Muscle of arm (tissue), 1 donor: ENCODE measurements at regions not wholly inside any gene's neighbourhood (a gene's known extent, or its start where the extent isn't known, plus 50 kb on each side); places are given as distances from the start of the nearest gene placed in this dataset.

Experiments
- DNase-seq: peaks from one replicate; pipeline ENCODE4 v3.0.0-alpha.2; 2013

DNA sequence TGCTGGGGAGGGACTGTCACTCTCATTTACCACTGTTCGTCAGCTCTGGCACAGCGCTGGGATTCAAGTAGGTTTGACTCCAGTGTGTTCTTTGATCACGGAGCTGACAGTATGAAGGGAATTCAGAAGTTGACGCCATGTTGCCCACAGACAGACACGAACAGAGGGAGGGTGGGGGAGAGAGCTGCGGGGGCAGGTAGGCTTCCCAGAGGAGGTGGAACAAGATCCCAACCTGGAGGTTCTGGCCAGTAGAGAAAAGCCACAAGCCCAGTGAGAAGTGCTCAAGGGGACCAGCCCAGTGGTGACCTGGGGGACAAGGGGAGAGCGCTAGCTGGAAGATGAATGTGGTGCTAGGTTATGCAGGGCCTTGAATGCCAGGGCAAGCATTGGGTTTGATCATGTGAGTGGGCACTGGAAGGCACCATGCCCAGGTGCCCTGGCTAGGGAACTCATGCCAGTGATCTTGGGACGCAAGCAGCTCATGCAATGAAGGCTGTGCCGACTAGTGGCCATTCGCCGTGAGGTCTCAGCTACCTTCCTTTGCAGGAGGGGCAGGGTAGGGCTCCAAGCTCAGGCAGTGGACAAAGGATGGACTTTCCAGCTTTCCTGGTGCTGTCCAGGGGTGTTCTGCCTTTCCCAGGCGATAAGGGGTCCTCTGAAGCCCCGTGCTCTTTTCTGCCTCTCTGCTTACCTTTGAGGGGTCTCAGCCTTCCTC, 50.4 kb upstream of the APCDD1L start:
- no peak for DNase-seq
